AG09309 (cell line): ENCODE measurements at regions not wholly inside any gene's neighbourhood (a gene's known extent, or its start where the extent isn't known, plus 50 kb on each side); places are given as distances from the start of the nearest gene placed in this dataset.

Source experiments
- DNase-seq: peaks from one replicate; pipeline ENCODE4 v3.0.0-alpha.2; 2010; ENCODE audit warnings: low read depth
- H3K4me3 ChIP-seq: 2 replicates; pipeline ENCODE4 v1.5.1; 2011; ENCODE audit warnings: mild to moderate bottlenecking, low read depth, low read length, moderate library complexity; ENCODE audit not compliant: control insufficient read depth
- CTCF ChIP-seq: IDR thresholded peaks from 2 replicates; pipeline ENCODE4 v1.5.1; 2011; ENCODE audit warnings: mild to moderate bottlenecking, low read depth, low read length, inconsistent platforms; ENCODE audit not compliant: insufficient read depth, control insufficient read depth; ENCODE audit errors: missing control alignments

- H3K4me3 ChIP-seq: no peak overlapping the region
- TF ChIP-seq CTCF: no peak
- no peak for DNase-seq
Observed at GRCh38 chr15:77712438-77712837, 79.7 kb upstream of the LINGO1 start.

GRCh38 chr15:77710637-77711036, 77.9 kb upstream of the LINGO1 start:
- H3K4me3 ChIP-seq: no peak overlapping the region
- TF ChIP-seq CTCF: no peak
- DNase-seq: no peak

GRCh38 chr15:77710206-77710605, 77.5 kb upstream of the LINGO1 start:
- no peak for TF ChIP-seq CTCF
- no peak overlapping the region for H3K4me3 ChIP-seq
- DNase-seq: no peak

GRCh38 chr15:77709135-77709886, 76.6 kb upstream of the LINGO1 start:
- no peak overlapping the region for H3K4me3 ChIP-seq
- DNase-seq: no peak
- TF ChIP-seq CTCF: peak; percentile 11

- H3K4me3 ChIP-seq: no peak overlapping the region
- no peak for DNase-seq
Observed at GRCh38 chr15:77706482-77707244, 74.0 kb upstream of the LINGO1 start.

More at GRCh38 chr15:77706482-77707244, 74.0 kb upstream of the LINGO1 start:
- TF ChIP-seq CTCF: no peak
